ENCODE measurements at regions not wholly inside any gene's neighbourhood (a gene's known extent, or its start where the extent isn't known, plus 50 kb on each side); places are given as distances from the start of the nearest gene placed in this dataset.
"Not testable (repeated sequence)": the region's sequence is repeated elsewhere in the genome, so short reads cannot be mapped to it uniquely, and the experiment has no call there.

- ATAC-seq = peak; percentile 7
These were observed 158.3 kb upstream of the MAP3K1 start for GRCh38 chr5:56656846-56657726.

GRCh38 chr5:56651893-56652292, 163.5 kb upstream of the MAP3K1 start:
- no peak for ATAC-seq

- no peak for ATAC-seq
These were observed 165.0 kb upstream of the MAP3K1 start for GRCh38 chr5:56650386-56650785.

DNA sequence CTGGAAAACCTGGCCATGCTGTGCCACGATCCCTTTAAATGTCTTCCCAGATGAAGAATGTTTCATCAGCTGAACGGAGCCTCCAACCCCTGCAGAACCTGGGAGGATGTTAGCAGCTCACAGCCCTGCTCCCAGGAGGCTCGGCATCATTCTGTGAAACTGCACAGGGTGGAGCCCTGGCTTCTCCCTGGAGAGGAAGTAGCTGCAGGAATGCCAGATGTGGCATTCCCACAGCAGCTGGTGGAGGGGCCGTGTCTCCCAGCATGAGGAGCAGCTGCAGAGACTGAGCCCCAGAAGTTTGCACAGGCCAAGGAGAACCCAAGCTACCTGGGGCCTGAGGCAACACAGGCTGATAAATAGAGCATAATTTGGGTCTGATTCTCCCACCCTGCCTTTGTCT, 165.8 kb upstream of the MAP3K1 start:
- peak; percentile 25 for ATAC-seq

DNA sequence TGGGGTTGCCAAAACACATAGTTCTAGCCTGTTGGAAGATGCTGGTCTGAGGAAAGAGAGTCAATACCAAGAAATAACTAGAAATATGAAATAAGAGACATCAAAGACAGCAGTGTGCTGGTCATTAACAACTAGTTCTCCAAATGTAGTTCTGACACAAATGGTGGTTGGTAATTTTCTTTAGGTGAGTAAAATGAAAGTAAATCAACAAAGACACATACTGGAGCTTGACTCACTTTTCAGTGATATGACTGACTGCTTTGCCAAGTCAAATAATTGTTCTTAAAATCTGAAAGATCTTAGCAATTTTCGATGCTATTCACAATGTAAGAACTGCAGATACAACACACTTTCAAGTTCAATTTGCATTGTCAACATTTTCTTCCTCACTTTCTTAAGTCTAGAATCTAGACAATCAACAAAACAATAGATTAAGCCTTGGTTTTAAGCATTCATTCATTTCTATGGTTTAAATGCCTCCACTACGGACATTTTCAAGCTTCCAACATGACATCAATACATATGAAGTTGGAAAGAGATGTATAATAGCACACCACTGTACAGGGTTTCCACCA, 166.8 kb upstream of the MAP3K1 start:
- no peak for ATAC-seq

GRCh38 chr5:56647099-56647850, 168.1 kb upstream of the MAP3K1 start:
- no peak for ATAC-seq

DNA sequence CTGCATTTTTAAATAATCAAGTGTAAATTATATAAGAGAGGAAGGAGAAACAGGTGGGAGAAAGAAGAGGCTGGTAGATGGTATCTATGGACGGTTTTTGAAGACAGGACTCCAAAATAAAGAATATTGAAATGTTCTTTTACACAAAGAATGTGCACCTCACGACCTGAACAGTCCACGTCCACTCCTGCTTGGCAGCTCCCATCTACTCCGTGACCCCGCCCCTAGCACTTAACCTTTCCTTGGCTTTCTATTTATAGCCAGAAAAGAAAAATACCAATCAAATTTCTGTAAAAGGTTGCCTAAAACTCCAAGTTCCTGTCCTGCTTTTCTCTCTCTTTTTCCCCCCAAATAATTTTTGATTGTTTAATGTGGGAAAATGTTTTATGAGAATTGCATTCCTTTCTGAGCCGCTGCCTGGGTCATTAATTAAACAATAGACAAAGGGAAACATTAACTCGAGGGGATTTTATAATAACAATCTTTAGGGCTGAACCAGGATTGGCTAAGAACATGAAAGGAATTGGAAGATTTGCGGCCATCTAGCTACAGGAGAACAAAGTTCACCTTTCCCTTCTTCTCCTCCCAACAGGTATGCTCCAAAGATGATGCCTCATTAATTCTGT, 173.6 kb upstream of the MAP3K1 start:
- ATAC-seq = no peak

GRCh38 chr5:56640763-56641406, 174.5 kb upstream of the MAP3K1 start:
- ATAC-seq = peak; percentile 88

DNA sequence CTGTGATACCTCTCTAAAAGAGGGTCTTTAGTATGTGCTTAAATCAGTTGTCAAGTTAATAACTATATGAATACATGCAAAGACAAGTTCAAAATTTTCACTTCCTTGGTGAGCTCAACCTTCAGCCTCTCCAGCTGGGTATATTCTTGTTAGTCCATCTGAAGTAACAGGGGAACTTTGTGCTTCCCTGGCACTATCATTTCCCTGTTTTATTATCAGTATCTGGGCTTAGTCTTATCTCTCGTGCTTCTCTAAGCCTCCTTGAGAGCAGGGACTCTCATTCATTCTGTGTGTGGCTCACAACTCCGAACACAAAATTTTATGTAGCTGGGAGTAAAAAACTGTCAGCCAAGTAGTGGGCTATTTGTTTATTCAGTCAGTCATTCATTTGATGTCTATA, 175.9 kb upstream of the MAP3K1 start:
- no peak for ATAC-seq

- peak; percentile 56 for ATAC-seq
These were observed 176.5 kb upstream of the MAP3K1 start for GRCh38 chr5:56638768-56639238.

DNA sequence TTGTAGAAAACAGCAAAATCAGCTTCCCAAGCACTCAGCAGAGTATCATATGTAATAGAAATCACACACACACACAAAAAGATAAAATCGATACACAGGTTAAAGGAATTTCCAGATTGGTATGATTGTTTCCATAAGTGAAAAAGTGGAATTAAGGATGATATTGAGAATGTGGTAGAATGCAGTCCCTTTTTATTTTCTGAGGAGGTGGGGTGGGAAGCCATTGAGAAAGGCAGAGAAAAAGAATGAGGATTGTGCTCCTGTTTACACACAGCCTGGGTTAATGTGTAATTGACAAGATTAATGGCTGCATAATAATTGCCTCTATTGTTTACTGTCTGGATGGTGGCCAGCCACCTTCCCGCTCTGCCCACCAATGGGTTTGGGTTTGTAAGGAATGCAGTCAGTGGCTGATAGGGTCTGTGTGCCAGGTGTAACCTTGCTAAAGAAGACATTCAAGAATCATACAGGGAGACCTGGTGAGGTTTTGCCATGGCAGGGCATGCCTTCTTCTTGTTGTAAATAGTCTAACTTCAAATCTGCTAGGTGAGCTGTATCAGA, 177.2 kb upstream of the MAP3K1 start:
- peak; percentile 29 for ATAC-seq

GRCh38 chr5:56637321-56637920, 177.9 kb upstream of the MAP3K1 start:
- no peak for ATAC-seq

DNA sequence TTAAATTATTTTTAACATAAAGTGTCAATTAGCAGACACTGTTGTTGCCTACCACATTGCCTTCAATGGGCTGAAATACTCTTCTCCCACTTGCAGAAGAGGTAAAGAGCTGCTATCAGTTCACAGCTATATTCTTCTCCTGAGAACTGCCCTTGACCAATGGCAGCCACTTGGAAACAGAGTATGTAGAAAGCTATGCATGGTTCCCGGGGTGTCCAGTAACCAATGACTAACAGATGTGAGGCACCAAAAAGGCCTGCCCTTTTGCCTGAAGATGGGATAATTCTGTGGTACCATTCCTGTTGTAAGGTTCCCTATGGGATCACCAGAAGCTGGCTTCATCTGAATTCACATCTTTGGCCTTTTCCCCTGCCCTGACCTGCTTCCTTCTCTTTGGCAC, 181.4 kb upstream of the MAP3K1 start:
- no peak for ATAC-seq

DNA sequence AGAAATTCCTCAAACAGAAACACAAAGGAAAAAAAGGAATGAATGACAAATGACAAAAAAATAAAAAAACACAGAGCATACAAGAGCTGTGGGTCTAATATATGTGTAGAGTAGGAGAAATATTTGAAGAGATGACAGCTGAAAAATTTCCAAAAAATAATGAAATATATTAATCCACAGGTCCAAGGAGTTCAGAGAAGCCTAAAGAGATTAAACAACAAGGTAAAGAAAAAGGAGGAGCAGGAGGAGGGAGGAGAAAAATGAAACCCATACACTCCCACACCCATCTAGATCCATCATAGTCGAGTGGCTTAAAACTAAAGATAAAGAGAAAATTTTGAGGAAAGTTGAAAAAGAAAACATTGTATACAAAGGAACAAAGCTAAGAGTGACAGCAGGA, 182.4 kb upstream of the MAP3K1 start:
- ATAC-seq = no peak

DNA sequence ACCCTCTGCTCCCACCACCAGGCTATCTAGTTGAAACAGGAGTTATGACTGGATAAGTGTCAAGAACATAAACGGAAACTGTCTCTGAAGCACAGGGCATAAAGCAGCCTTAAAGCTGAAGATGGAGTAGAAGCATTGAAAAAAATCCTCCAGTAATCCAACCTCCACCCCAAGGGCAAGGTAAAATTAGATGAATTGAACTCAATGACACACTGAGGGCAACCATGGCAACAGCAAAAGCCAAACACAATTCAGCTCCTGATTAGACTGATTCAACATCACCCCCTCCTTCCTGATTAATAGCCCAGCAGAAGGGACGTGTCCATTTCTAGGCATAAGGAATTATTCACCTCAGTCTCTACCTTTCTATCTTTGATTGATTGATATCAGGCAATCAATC, 183.2 kb upstream of the MAP3K1 start:
- no peak for ATAC-seq

DNA sequence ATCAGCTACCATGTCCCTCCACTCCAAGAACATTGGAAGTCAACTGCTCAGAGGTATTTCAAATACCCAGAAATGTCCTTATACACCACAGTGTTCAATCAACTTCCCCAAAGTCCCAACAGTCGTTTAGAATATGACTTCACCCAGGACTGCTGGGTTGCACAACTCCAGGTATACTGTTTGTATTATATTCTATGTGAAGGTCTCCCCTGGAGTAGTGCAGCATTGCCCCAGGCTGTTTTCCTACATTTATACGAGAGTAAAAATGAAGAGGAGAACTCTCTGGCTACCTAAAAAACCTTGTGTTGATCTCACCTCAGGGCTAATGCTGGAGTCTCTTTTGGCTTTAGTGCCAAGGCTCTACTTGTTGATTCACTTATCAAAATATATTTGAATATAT, 183.6 kb upstream of the MAP3K1 start:
- peak; percentile 18 for ATAC-seq

DNA sequence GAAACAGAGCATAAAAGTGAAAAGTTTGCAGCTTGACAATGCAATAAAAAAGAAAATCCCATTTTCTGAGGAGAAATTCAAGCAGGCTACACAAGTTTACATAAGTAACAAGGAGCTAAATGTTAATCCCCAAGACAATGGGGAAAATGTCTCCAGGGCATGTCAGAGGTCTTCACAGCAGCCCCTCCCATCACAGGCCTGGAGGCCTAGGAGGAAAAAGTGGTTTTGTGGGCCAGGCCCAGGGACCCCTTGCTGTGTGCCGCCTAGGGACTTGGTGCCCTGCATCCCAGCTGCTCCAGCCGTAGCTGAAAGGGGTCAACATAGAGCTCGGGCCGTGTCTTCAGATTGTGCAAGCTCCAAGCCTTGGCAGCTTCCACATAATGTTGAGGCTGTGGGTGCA, 186.7 kb upstream of the MAP3K1 start:
- not testable (repeated sequence) for ATAC-seq

DNA sequence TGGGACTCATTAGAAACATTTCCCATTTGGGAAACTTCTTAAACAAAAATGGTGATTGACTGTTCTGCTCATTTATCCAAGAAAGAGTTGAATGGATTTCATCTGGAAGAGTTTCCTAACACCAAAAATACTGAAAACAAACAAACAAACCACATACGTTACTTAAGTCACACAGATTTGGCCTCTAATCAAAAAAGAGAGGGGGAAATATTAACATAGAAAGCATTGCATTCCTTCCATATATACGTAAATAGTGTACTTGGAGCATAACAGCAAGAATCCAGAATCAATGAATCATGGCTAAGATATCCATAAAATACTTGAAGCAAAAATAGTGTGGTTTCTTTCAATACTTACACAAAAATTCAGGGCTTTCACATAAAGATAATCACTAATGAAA, 189.8 kb upstream of the MAP3K1 start:
- ATAC-seq = no peak

DNA sequence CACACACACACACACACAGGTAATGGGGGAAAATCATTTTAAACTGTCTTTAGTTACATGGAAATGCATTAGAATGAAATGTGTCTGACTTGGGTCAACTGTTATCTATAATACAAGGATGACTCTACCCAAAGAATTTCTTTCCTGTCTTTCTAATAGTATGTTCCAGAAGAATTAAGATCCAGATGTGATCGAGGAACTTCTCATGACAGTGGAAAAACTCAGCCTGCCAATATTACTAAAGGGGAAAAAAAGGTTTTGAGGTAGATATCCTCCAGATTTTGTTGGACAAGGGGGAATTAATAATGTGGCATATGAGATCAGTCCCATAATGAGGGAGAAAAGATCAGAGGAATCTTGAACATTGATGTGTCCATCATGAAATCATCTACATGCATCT, 190.6 kb upstream of the MAP3K1 start:
- ATAC-seq = no peak

DNA sequence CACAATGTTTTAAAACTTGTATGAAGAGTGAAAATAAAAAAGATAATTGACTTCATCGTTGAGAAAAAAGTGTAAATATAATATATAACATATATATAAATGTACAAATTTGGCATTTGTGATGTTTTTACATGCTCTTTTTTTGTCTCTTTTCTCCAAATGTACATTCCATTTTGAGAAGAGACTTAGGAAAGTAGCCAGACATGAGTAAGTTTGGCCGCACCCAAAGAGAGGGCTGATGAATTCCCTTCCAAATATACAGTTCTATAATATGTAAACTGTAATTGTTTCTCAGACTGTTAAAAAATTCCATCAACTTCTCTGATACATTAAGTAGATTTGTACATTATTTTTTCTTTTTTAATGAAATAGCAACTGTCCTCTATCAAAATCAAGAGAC, 193.2 kb upstream of the MAP3K1 start:
- no peak for ATAC-seq

- no peak for ATAC-seq
These were observed 194.3 kb upstream of the MAP3K1 start for GRCh38 chr5:56620903-56621677.

Data from esophagus mucosa (tissue), 1 donor.